GM23338 (cell line): ENCODE measurements at regions not wholly inside any gene's neighbourhood (a gene's known extent, or its start where the extent isn't known, plus 50 kb on each side); places are given as distances from the start of the nearest gene placed in this dataset.

Experiments used
- ATAC-seq: fragments of 200-7000 bp; cut with Tn5 transposase; 3 replicates; pipeline ENCODE4 v1.9.1; 2020
- DNase-seq: peaks from one replicate; pipeline ENCODE4 v3.0.0-alpha.2; 2015; ENCODE audit warnings: low spot score
- H2AFZ ChIP-seq: fragments of 200-600 bp; sonication (generic); 2 replicates; pipeline ENCODE4 v1.8.0; 2016; ENCODE audit warnings: antibody characterized with exemption, mild to moderate bottlenecking, moderate library complexity
- H3F3A ChIP-seq: fragments of 200-600 bp; sonication (generic); replicated peaks from 2 replicates; pipeline ENCODE4 v1.8.0; 2017; ENCODE audit warnings: antibody characterized with exemption, mixed run types, low read depth
- H3K27ac ChIP-seq: fragments of 200-600 bp; sonication (generic); 2 replicates; pipeline ENCODE4 v1.6.1; 2016; ENCODE audit warnings: low read depth
- H3K27me3 ChIP-seq: fragments of 200-600 bp; sonication (generic); 2 replicates; pipeline ENCODE4 v1.8.0; 2016; ENCODE audit warnings: mild to moderate bottlenecking, mixed run types, moderate library complexity; ENCODE audit not compliant: insufficient read depth
- H3K36me3 ChIP-seq: fragments of 200-600 bp; sonication (generic); 2 replicates; pipeline ENCODE4 v1.8.0; 2016; ENCODE audit warnings: mild to moderate bottlenecking; ENCODE audit not compliant: insufficient read depth
- H3K4me1 ChIP-seq: fragments of 200-600 bp; sonication (generic); 2 replicates; pipeline ENCODE4 v1.8.0; 2016; ENCODE audit warnings: mild to moderate bottlenecking, moderate library complexity; ENCODE audit not compliant: insufficient read depth
- H3K4me2 ChIP-seq: fragments of 200-600 bp; sonication (generic); 2 replicates; pipeline ENCODE4 v1.7.1; 2017; ENCODE audit warnings: mixed run types
- H3K4me3 ChIP-seq: fragments of 200-600 bp; sonication (generic); 2 replicates; pipeline ENCODE4 v1.6.1; 2016; ENCODE audit warnings: mixed run types
- H3K79me2 ChIP-seq: fragments of 200-600 bp; sonication (generic); replicated peaks from 2 replicates; pipeline ENCODE4 v1.8.0; 2017; ENCODE audit warnings: mild to moderate bottlenecking; ENCODE audit not compliant: insufficient read depth
- H3K9me2 ChIP-seq: fragments of 200-600 bp; sonication (generic); 2 replicates; pipeline ENCODE4 v1.8.0; 2017; ENCODE audit not compliant: insufficient read depth
- H4K20me1 ChIP-seq: fragments of 200-600 bp; sonication (generic); replicated peaks from 2 replicates; pipeline ENCODE4 v1.8.0; 2017; ENCODE audit warnings: mild to moderate bottlenecking; ENCODE audit not compliant: insufficient read depth
- H3K27ac Mint-ChIP-seq: 2 replicates; pipeline ENCODE4 v1.8.0; 2020; ENCODE audit warnings: inconsistent platforms, mild to moderate bottlenecking, moderate library complexity, mixed read lengths
- H3K27me3 Mint-ChIP-seq: 3 replicates; pipeline ENCODE4 v1.8.0; 2022; ENCODE audit warnings: low read depth, mild to moderate bottlenecking, moderate library complexity, mixed read lengths, inconsistent platforms; ENCODE audit not compliant: insufficient read depth, poor library complexity
- H3K36me3 Mint-ChIP-seq: 3 replicates; pipeline ENCODE4 v1.8.0; 2021; ENCODE audit warnings: low read depth, mild to moderate bottlenecking, inconsistent platforms, moderate library complexity, mixed read lengths
- H3K4me1 Mint-ChIP-seq: 3 replicates; pipeline ENCODE4 v1.8.0; 2020; ENCODE audit warnings: mild to moderate bottlenecking, inconsistent platforms, mixed read lengths
- H3K4me3 Mint-ChIP-seq: 3 replicates; pipeline ENCODE4 v1.8.0; 2021; ENCODE audit warnings: moderate library complexity, mild to moderate bottlenecking, inconsistent platforms, mixed read lengths
- H3K9me3 Mint-ChIP-seq: 3 replicates; pipeline ENCODE4 v1.8.0; 2020; ENCODE audit warnings: moderate library complexity, mild to moderate bottlenecking, inconsistent platforms, mixed read lengths
- CREB1 ChIP-seq: fragments of 250-450 bp; sonication (Bioruptor Pico); IDR thresholded peaks from 2 replicates; pipeline ENCODE4 v1.5.0; 2020; ENCODE audit warnings: low read depth, mild to moderate bottlenecking, moderate library complexity
- EZH2 ChIP-seq: fragments of 200-600 bp; sonication (generic); IDR thresholded peaks from one replicate; pipeline ENCODE4 v1.8.0; 2017; ENCODE audit warnings: antibody characterized with exemption, mild to moderate bottlenecking, low read depth; ENCODE audit not compliant: unreplicated experiment
- EZH2phosphoT487 ChIP-seq: fragments of 200-600 bp; sonication (generic); IDR thresholded peaks from one replicate; pipeline ENCODE4 v1.8.1; 2018; ENCODE audit warnings: antibody characterized with exemption; ENCODE audit not compliant: unreplicated experiment
- JUNB ChIP-seq: IDR thresholded peaks from one replicate; pipeline ENCODE4 v1.6.1; 2016; ENCODE audit warnings: antibody characterized with exemption; ENCODE audit not compliant: unreplicated experiment
- NANOG ChIP-seq: IDR thresholded peaks from 2 replicates; pipeline ENCODE4 v1.6.1; 2016; ENCODE audit warnings: antibody characterized with exemption, borderline replicate concordance
- POLR2AphosphoS5 ChIP-seq: IDR thresholded peaks from 2 replicates; pipeline ENCODE4 v1.6.1; 2016; ENCODE audit warnings: antibody characterized with exemption, low read depth
- STAT1 ChIP-seq: IDR thresholded peaks from one replicate; pipeline ENCODE4 v1.6.1; 2016; ENCODE audit warnings: antibody characterized with exemption; ENCODE audit not compliant: unreplicated experiment
- ZNF114 ChIP-seq: fragments of 250-450 bp; sonication (Bioruptor Pico); IDR thresholded peaks from 2 replicates; pipeline ENCODE4 v1.5.0; 2020; ENCODE audit warnings: mild to moderate bottlenecking, moderate library complexity
- ZNF331 ChIP-seq: fragments of 250-450 bp; sonication (Bioruptor Pico); IDR thresholded peaks from 2 replicates; pipeline ENCODE4 v1.5.0; 2020; ENCODE audit warnings: low read depth, mild to moderate bottlenecking, moderate library complexity
- TF ChIP-seq, protein P1 (sequence below): IDR thresholded peaks from 2 replicates; pipeline ENCODE4 v1.6.1; 2016; ENCODE audit warnings: antibody characterized with exemption
- TF ChIP-seq, protein P2 (sequence below), 2 experiments: fragments of 200-600 bp in 1 of 2; sonication (generic) in 1 of 2; conservative IDR thresholded peaks; 2 replicates each; pipeline versions ENCODE4 v1.5.1 to v1.6.1; 2016 to 2017; ENCODE audit warnings: antibody characterized with exemption in 2 of 2, low read depth in 2 of 2, mild to moderate bottlenecking in 2 of 2, moderate library complexity in 1 of 2
- TF ChIP-seq, protein P3 (sequence below): fragments of 250-450 bp; sonication (Bioruptor Pico); IDR thresholded peaks from 2 replicates; pipeline ENCODE4 v1.5.0; 2020; ENCODE audit warnings: mild to moderate bottlenecking, moderate library complexity
- TF ChIP-seq, protein P4 (sequence below): IDR thresholded peaks from one replicate; pipeline ENCODE4 v1.6.1; 2018; ENCODE audit warnings: antibody characterized with exemption; ENCODE audit not compliant: unreplicated experiment

DNA sequence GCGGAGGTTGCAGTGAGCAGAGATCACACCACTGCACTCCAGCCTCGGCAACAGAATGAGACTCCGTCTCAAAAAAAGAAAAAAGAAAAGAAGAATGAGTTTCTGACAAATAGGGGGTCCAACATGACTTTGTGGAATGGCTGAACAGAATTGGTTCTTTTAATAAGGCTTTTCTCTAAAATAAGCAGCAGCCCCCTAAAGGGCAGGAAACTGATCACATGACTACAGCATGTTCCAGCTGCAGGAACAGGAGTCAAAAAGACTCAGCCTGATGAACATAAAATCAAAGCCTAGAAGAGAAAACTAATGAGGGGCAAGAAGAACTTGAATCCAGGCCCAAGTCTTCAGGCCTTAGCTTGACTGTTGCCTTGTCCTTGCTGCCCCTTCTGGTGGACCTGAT lies 89.7 kb upstream of the ARRDC4 start:
- no peaks in the 10 kb centered on the region for H3K36me3 Mint-ChIP-seq
- H3K4me3 Mint-ChIP-seq, result no peak overlapping the region
- peaks cover 5% of the 10 kb centered on the region for H3K9me3 Mint-ChIP-seq
- H3K79me2 ChIP-seq, result no peaks in the 10 kb centered on the region
- H3K9me2 ChIP-seq, result no peaks in the 10 kb centered on the region
- peaks cover 6% of the 10 kb centered on the region for H3K27me3 Mint-ChIP-seq
- no peaks in the 10 kb centered on the region for H3K4me1 ChIP-seq
- no peaks in the 10 kb centered on the region for H4K20me1 ChIP-seq
- ATAC-seq, result no peak
- TF ChIP-seq, protein P1, sequence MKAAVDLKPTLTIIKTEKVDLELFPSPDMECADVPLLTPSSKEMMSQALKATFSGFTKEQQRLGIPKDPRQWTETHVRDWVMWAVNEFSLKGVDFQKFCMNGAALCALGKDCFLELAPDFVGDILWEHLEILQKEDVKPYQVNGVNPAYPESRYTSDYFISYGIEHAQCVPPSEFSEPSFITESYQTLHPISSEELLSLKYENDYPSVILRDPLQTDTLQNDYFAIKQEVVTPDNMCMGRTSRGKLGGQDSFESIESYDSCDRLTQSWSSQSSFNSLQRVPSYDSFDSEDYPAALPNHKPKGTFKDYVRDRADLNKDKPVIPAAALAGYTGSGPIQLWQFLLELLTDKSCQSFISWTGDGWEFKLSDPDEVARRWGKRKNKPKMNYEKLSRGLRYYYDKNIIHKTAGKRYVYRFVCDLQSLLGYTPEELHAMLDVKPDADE, result no peak
- TF ChIP-seq JUNB (no peak), EZH2 (no peak), EZH2phosphoT487 (no peak), ZNF114 (CRISPR knock-in tag) (no peak), ZNF331 (no peak), POLR2AphosphoS5 (no peak), CREB1 (CRISPR knock-in tag) (no peak), STAT1 (no peak), NANOG (no peak)
- TF ChIP-seq, protein P2, sequence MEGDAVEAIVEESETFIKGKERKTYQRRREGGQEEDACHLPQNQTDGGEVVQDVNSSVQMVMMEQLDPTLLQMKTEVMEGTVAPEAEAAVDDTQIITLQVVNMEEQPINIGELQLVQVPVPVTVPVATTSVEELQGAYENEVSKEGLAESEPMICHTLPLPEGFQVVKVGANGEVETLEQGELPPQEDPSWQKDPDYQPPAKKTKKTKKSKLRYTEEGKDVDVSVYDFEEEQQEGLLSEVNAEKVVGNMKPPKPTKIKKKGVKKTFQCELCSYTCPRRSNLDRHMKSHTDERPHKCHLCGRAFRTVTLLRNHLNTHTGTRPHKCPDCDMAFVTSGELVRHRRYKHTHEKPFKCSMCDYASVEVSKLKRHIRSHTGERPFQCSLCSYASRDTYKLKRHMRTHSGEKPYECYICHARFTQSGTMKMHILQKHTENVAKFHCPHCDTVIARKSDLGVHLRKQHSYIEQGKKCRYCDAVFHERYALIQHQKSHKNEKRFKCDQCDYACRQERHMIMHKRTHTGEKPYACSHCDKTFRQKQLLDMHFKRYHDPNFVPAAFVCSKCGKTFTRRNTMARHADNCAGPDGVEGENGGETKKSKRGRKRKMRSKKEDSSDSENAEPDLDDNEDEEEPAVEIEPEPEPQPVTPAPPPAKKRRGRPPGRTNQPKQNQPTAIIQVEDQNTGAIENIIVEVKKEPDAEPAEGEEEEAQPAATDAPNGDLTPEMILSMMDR (conservative IDR thresholded peaks at IDR 0.05; ENCODE audit: low read depth in 2 of 2), result no peak
- TF ChIP-seq, protein P3, sequence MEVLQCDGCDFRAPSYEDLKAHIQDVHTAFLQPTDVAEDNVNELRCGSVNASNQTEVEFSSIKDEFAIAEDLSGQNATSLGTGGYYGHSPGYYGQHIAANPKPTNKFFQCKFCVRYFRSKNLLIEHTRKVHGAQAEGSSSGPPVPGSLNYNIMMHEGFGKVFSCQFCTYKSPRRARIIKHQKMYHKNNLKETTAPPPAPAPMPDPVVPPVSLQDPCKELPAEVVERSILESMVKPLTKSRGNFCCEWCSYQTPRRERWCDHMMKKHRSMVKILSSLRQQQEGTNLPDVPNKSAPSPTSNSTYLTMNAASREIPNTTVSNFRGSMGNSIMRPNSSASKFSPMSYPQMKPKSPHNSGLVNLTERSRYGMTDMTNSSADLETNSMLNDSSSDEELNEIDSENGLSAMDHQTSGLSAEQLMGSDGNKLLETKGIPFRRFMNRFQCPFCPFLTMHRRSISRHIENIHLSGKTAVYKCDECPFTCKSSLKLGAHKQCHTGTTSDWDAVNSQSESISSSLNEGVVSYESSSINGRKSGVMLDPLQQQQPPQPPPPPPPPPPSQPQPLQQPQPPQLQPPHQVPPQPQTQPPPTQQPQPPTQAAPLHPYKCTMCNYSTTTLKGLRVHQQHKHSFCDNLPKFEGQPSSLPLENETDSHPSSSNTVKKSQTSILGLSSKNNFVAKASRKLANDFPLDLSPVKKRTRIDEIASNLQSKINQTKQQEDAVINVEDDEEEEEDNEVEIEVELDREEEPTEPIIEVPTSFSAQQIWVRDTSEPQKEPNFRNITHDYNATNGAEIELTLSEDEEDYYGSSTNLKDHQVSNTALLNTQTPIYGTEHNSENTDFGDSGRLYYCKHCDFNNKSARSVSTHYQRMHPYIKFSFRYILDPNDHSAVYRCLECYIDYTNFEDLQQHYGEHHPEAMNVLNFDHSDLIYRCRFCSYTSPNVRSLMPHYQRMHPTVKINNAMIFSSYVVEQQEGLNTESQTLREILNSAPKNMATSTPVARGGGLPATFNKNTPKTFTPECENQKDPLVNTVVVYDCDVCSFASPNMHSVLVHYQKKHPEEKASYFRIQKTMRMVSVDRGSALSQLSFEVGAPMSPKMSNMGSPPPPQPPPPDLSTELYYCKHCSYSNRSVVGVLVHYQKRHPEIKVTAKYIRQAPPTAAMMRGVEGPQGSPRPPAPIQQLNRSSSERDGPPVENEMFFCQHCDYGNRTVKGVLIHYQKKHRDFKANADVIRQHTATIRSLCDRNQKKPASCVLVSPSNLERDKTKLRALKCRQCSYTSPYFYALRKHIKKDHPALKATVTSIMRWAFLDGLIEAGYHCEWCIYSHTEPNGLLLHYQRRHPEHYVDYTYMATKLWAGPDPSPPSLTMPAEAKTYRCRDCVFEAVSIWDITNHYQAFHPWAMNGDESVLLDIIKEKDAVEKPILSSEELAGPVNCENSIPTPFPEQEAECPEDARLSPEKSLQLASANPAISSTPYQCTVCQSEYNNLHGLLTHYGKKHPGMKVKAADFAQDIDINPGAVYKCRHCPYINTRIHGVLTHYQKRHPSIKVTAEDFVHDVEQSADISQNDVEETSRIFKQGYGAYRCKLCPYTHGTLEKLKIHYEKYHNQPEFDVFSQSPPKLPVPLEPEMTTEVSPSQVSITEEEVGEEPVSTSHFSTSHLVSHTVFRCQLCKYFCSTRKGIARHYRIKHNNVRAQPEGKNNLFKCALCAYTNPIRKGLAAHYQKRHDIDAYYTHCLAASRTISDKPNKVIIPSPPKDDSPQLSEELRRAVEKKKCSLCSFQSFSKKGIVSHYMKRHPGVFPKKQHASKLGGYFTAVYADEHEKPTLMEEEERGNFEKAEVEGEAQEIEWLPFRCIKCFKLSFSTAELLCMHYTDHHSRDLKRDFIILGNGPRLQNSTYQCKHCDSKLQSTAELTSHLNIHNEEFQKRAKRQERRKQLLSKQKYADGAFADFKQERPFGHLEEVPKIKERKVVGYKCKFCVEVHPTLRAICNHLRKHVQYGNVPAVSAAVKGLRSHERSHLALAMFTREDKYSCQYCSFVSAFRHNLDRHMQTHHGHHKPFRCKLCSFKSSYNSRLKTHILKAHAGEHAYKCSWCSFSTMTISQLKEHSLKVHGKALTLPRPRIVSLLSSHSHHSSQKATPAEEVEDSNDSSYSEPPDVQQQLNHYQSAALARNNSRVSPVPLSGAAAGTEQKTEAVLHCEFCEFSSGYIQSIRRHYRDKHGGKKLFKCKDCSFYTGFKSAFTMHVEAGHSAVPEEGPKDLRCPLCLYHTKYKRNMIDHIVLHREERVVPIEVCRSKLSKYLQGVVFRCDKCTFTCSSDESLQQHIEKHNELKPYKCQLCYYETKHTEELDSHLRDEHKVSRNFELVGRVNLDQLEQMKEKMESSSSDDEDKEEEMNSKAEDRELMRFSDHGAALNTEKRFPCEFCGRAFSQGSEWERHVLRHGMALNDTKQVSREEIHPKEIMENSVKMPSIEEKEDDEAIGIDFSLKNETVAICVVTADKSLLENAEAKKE (CRISPR knock-in tag), result no peak
- TF ChIP-seq, protein P4, sequence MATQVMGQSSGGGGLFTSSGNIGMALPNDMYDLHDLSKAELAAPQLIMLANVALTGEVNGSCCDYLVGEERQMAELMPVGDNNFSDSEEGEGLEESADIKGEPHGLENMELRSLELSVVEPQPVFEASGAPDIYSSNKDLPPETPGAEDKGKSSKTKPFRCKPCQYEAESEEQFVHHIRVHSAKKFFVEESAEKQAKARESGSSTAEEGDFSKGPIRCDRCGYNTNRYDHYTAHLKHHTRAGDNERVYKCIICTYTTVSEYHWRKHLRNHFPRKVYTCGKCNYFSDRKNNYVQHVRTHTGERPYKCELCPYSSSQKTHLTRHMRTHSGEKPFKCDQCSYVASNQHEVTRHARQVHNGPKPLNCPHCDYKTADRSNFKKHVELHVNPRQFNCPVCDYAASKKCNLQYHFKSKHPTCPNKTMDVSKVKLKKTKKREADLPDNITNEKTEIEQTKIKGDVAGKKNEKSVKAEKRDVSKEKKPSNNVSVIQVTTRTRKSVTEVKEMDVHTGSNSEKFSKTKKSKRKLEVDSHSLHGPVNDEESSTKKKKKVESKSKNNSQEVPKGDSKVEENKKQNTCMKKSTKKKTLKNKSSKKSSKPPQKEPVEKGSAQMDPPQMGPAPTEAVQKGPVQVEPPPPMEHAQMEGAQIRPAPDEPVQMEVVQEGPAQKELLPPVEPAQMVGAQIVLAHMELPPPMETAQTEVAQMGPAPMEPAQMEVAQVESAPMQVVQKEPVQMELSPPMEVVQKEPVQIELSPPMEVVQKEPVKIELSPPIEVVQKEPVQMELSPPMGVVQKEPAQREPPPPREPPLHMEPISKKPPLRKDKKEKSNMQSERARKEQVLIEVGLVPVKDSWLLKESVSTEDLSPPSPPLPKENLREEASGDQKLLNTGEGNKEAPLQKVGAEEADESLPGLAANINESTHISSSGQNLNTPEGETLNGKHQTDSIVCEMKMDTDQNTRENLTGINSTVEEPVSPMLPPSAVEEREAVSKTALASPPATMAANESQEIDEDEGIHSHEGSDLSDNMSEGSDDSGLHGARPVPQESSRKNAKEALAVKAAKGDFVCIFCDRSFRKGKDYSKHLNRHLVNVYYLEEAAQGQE, result no peak
- H3F3A ChIP-seq, result no peaks in the 10 kb centered on the region
- H3K4me1 Mint-ChIP-seq, result no peaks in the 10 kb centered on the region
- H3K36me3 ChIP-seq, result no peaks in the 10 kb centered on the region
- H3K27ac ChIP-seq, result no peak overlapping the region
- no peak for DNase-seq
- H3K4me3 ChIP-seq, result no peak overlapping the region
- no peak overlapping the region for H3K27ac Mint-ChIP-seq
- no peak overlapping the region for H2AFZ ChIP-seq
- no peak overlapping the region for H3K4me2 ChIP-seq
- no peaks in the 10 kb centered on the region for H3K27me3 ChIP-seq
